ENCODE measurements at regions not wholly inside any gene's neighbourhood (a gene's known extent, or its start where the extent isn't known, plus 50 kb on each side); places are given as distances from the start of the nearest gene placed in this dataset.

DNA sequence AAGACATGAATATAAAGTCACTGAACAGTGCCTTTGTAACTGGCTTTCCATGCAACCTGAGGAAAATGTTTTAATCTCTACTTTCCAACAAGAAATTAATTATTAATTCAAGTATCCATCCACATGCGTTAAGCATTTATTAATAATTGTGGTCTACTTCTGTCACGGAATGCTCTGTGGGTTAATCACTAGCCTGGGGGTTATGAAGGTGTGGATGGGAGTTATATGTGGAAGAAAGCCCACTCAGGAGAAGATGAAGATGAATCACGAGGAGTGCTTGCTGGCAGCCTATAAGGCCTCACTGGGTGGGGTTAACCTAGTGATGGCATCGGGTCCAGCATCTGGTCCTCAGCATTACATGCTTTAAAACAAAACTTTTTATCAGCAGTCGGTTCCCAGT, 99.5 kb upstream of the AVPR1A start:
- Histone ChIP-seq H3K9ac (ENCODE audit: extremely low read depth, insufficient read length, low read length) (no peak overlapping the region), H3K79me2 (ENCODE audit: insufficient read depth, low read length) (no peaks in the 10 kb centered on the region), H2BK15ac (ENCODE audit: low read depth, low read length) (no peak overlapping the region), H3K79me1 (ENCODE audit: insufficient read depth, low read depth, low read length, poor library complexity, severe bottlenecking) (no peaks in the 10 kb centered on the region), H4K8ac (replicated peaks; ENCODE audit: insufficient read length, low read depth, low read length) (no peak overlapping the region), H3K14ac (ENCODE audit: insufficient read depth, low read length) (no peak overlapping the region), H2AK5ac (ENCODE audit: insufficient read length, low read length) (no peak overlapping the region), H3K4me1 (ENCODE audit: insufficient read depth, low read length) (no peaks in the 10 kb centered on the region), H2BK5ac (ENCODE audit: insufficient read length, low read length) (no peak overlapping the region), H3K27ac (ENCODE audit: insufficient read length, low read depth, low read length) (no peak overlapping the region), H2BK20ac (ENCODE audit: low read depth, low read length, poor library complexity, severe bottlenecking) (no peak overlapping the region), H3K23ac (ENCODE audit: insufficient read length, low read depth, low read length) (no peak overlapping the region), H4K20me1 (ENCODE audit: control insufficient read depth, insufficient read depth, insufficient read length) (no peaks in the 10 kb centered on the region), H2BK120ac (ENCODE audit: low read depth, low read length, poor library complexity, severe bottlenecking) (no peak overlapping the region), H3K18ac (ENCODE audit: insufficient read length, low read depth, low read length) (no peak overlapping the region), H4K91ac (ENCODE audit: insufficient read length, low read depth, low read length) (no peak overlapping the region), H3K23me2 (ENCODE audit: insufficient read length, low read depth, low read length, poor library complexity, severe bottlenecking) (no peaks in the 10 kb centered on the region), H3K9me3 (ENCODE audit: control insufficient read depth, low read depth, low read length) (no peaks in the 10 kb centered on the region), H3K4ac (ENCODE audit: low read depth, low read length) (no peak overlapping the region), H3K4me2 (ENCODE audit: insufficient read depth, insufficient read length, low read length) (no peak overlapping the region), H3K27me3 (ENCODE audit: insufficient read depth, low read length) (no peaks in the 10 kb centered on the region), H4K5ac (ENCODE audit: insufficient read length, low read depth, low read length) (no peak overlapping the region), H3K56ac (ENCODE audit: insufficient read length, low read depth, low read length) (no peak overlapping the region), H3T11ph (ENCODE audit: low read length) (no peak overlapping the region), H2AFZ (ENCODE audit: low read length) (no peak overlapping the region), H2BK12ac (ENCODE audit: insufficient read length, low read depth, low read length) (no peak overlapping the region)
- H3K36me3 Mint-ChIP-seq (ENCODE audit: insufficient read depth in 1 of 3, low read depth in 3 of 3), result no peaks in the 10 kb centered on the region; a peak in 1 of 7 replicates
- DNase-seq, result no peak
- H3K27ac Mint-ChIP-seq, result no peak overlapping the region
- WGBS (ENCODE audit: extremely low coverage, insufficient read length, low lambda C conversion rate), result no CpG with 5 or more reads among the region's 5 CpGs
- TF ChIP-seq CTCF (conservative IDR thresholded peaks at IDR 0.05), result no peak
- no peaks in the 10 kb centered on the region; the same call in 1 of the 2 replicates for H3K27me3 Mint-ChIP-seq (ENCODE audit: low read depth)
- H3K4me3 Mint-ChIP-seq, result no peak overlapping the region
- no peaks in the 10 kb centered on the region for H3K4me1 Mint-ChIP-seq
- no peaks in the 10 kb centered on the region; a peak in 2 of 5 replicates for H3K9me3 Mint-ChIP-seq
